ENCODE measurements at regions not wholly inside any gene's neighbourhood (a gene's known extent, or its start where the extent isn't known, plus 50 kb on each side); places are given as distances from the start of the nearest gene placed in this dataset.

GRCh38 chr12:47520029-47520428 lies 185.8 kb downstream of the RPAP3 start:
- Histone ChIP-seq H3K27me3 (ENCODE audit: insufficient read depth) (no peaks in the 10 kb centered on the region), H3K4me3 (no peak overlapping the region), H2AFZ (no peak overlapping the region), H3F3A (replicated peaks; ENCODE audit: low read depth) (no peaks in the 10 kb centered on the region), H3K79me2 (replicated peaks; ENCODE audit: insufficient read depth) (no peaks in the 10 kb centered on the region), H3K36me3 (ENCODE audit: insufficient read depth) (no peaks in the 10 kb centered on the region; the same call in 1 of the 2 replicates), H3K27ac (ENCODE audit: low read depth) (no peak overlapping the region), H4K20me1 (replicated peaks; ENCODE audit: insufficient read depth) (no peaks in the 10 kb centered on the region), H3K9me2 (ENCODE audit: insufficient read depth) (no peaks in the 10 kb centered on the region), H3K4me1 (ENCODE audit: insufficient read depth) (no peaks in the 10 kb centered on the region), H3K4me2 (no peak overlapping the region)
- no peaks in the 10 kb centered on the region for H3K4me1 Mint-ChIP-seq
- H3K27ac Mint-ChIP-seq: no peak overlapping the region
- no peak overlapping the region for H3K4me3 Mint-ChIP-seq
- H3K27me3 Mint-ChIP-seq (ENCODE audit: insufficient read depth, low read depth, poor library complexity): peaks cover 1% of the 10 kb centered on the region
- no peak for DNase-seq (ENCODE audit: low spot score)
- H3K9me3 Mint-ChIP-seq: peaks cover 54% of the 10 kb centered on the region
- ATAC-seq: no peak
- TF ChIP-seq STAT1 (IDR thresholded peaks at IDR 0.05; ENCODE audit: unreplicated experiment) (no peak), POLR2AphosphoS5 (IDR thresholded peaks at IDR 0.05; ENCODE audit: low read depth) (no peak), REST (IDR thresholded peaks at IDR 0.05; ENCODE audit: unreplicated experiment) (no peak), ZNF462 (CRISPR knock-in tag; IDR thresholded peaks at IDR 0.05) (no peak), CREB1 (CRISPR knock-in tag; IDR thresholded peaks at IDR 0.05; ENCODE audit: low read depth) (no peak)
- H3K36me3 Mint-ChIP-seq (ENCODE audit: low read depth): peaks cover 18% of the 10 kb centered on the region

Data from GM23338 (cell line).